Astrocyte (in vitro differentiated cells and primary cell): ENCODE measurements at regions not wholly inside any gene's neighbourhood (a gene's known extent, or its start where the extent isn't known, plus 50 kb on each side); places are given as distances from the start of the nearest gene placed in this dataset.

ENCODE experiments used
- DNase-seq: peaks from one replicate; pipeline ENCODE4 v3.0.0-alpha.2; 2010; ENCODE audit warnings: low read depth
- FAIRE-seq: peaks from 2 replicates; lab custom pipeline; 2011; peaks lifted over from hg19 to GRCh38; lab: Jason Lieb, UNC
- H2AFZ ChIP-seq: 2 replicates; pipeline ENCODE4 v1.6.0; 2012; ENCODE audit warnings: low read depth, low read length, inconsistent platforms
- H3K27ac ChIP-seq: 2 replicates; pipeline ENCODE4 v1.5.1; 2011; ENCODE audit warnings: low read depth, low read length, inconsistent platforms
- H3K27me3 ChIP-seq: 2 replicates; pipeline ENCODE4 v1.6.0; 2011; ENCODE audit warnings: low read length, inconsistent platforms; ENCODE audit not compliant: insufficient read depth
- H3K36me3 ChIP-seq: 2 replicates; pipeline ENCODE4 v1.5.1; 2011; ENCODE audit warnings: low read length, inconsistent platforms; ENCODE audit not compliant: insufficient read depth
- H3K4me1 ChIP-seq: 2 replicates; pipeline ENCODE4 v1.5.1; 2011; ENCODE audit warnings: low read length, inconsistent platforms; ENCODE audit not compliant: insufficient read depth
- H3K4me2 ChIP-seq: 2 replicates; pipeline ENCODE4 v1.6.0; 2012; ENCODE audit warnings: low read length, inconsistent platforms
- H3K4me3 ChIP-seq: 2 replicates; pipeline ENCODE4 v1.5.1; 2011; ENCODE audit warnings: low read depth, mild to moderate bottlenecking, low read length, inconsistent platforms; ENCODE audit not compliant: insufficient read depth
- H3K79me2 ChIP-seq: 2 replicates; pipeline ENCODE4 v1.6.0; 2012; ENCODE audit warnings: mild to moderate bottlenecking, low read length, inconsistent platforms; ENCODE audit not compliant: insufficient read depth
- H3K9ac ChIP-seq: 2 replicates; pipeline ENCODE4 v1.6.0; 2012; ENCODE audit warnings: mild to moderate bottlenecking, low read length, inconsistent platforms
- H3K9me3 ChIP-seq: 2 replicates; pipeline ENCODE4 v1.5.1; 2012; ENCODE audit warnings: low read depth, mild to moderate bottlenecking, low read length, inconsistent platforms; ENCODE audit not compliant: insufficient read depth
- H4K20me1 ChIP-seq: 2 replicates; pipeline ENCODE4 v1.6.0; 2012; ENCODE audit warnings: low read length, inconsistent platforms; ENCODE audit not compliant: insufficient read depth
- H3K27ac Mint-ChIP-seq: one replicate; pipeline ENCODE4 v1.8.0; 2021; ENCODE audit warnings: mild to moderate bottlenecking, mixed read lengths; ENCODE audit not compliant: unreplicated experiment
- H3K27me3 Mint-ChIP-seq: one replicate; pipeline ENCODE4 v1.8.0; 2021; ENCODE audit warnings: low read depth, mixed read lengths; ENCODE audit not compliant: unreplicated experiment
- H3K36me3 Mint-ChIP-seq: one replicate; pipeline ENCODE4 v1.8.0; 2021; ENCODE audit warnings: low read depth, mixed read lengths; ENCODE audit not compliant: unreplicated experiment
- H3K4me1 Mint-ChIP-seq: one replicate; pipeline ENCODE4 v1.8.0; 2021; ENCODE audit warnings: low read depth, mixed read lengths; ENCODE audit not compliant: unreplicated experiment
- H3K4me3 Mint-ChIP-seq: one replicate; pipeline ENCODE4 v1.8.0; 2021; ENCODE audit warnings: mild to moderate bottlenecking, moderate library complexity, mixed read lengths; ENCODE audit not compliant: unreplicated experiment
- H3K9me3 Mint-ChIP-seq: one replicate; pipeline ENCODE4 v1.8.0; 2021; ENCODE audit warnings: mild to moderate bottlenecking, mixed read lengths; ENCODE audit not compliant: unreplicated experiment
- CTCF ChIP-seq: IDR thresholded peaks from 2 replicates; pipeline ENCODE4 v1.5.1; 2011; ENCODE audit warnings: low read depth, mild to moderate bottlenecking, inconsistent platforms, low read length, moderate library complexity; ENCODE audit not compliant: insufficient read depth
- EZH2 ChIP-seq: IDR thresholded peaks from 2 replicates; pipeline ENCODE4 v1.6.1; 2012; ENCODE audit warnings: mild to moderate bottlenecking, low read length, inconsistent platforms; ENCODE audit not compliant: insufficient read depth

DNA sequence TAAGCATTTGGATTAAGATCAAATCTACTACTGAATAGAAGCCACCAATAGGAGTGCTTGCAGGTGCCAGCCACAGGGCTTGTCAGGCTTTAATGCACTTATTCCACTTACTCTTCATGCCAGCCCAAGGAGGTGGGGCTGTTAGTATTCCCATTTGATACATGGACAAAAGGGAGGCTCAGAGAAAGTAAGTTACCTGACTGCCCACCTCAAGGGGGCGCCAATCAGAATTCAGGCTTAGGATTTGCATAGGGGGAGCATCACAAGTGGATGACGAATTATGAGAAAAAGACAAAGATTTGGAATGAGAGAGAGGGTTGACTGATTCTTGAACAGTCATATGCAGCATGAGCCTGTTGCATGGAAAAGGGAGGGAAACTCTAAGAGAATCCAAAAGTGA, 188.4 kb upstream of the TSHZ2 start:
- peaks cover 2% of the 10 kb centered on the region for H3K9me3 ChIP-seq
- TF ChIP-seq CTCF (peak; percentile 7), EZH2 (no peak)
- FAIRE-seq (no peak), DNase-seq (no peak)
- no peak overlapping the region for H3K4me2 ChIP-seq
- no peaks in the 10 kb centered on the region for H3K79me2 ChIP-seq
- Mint-ChIP-seq H3K27ac (no peak overlapping the region), H3K36me3 (no peaks in the 10 kb centered on the region), H3K27me3 (peaks cover 2% of the 10 kb centered on the region), H3K4me1 (no peaks in the 10 kb centered on the region), H3K4me3 (no peak overlapping the region), H3K9me3 (peaks cover 1% of the 10 kb centered on the region)
- no peak overlapping the region for H3K27ac ChIP-seq
- H2AFZ ChIP-seq = no peak overlapping the region
- no peak overlapping the region for H3K9ac ChIP-seq
- no peaks in the 10 kb centered on the region for H3K27me3 ChIP-seq
- H4K20me1 ChIP-seq = no peaks in the 10 kb centered on the region
- no peaks in the 10 kb centered on the region for H3K4me1 ChIP-seq
- H3K36me3 ChIP-seq = no peaks in the 10 kb centered on the region
- no peak overlapping the region for H3K4me3 ChIP-seq

GRCh38 chr20:52780462-52780861, 191.7 kb upstream of the TSHZ2 start:
- DNase-seq (no peak), FAIRE-seq (no peak)
- no peak overlapping the region for H3K4me3 Mint-ChIP-seq
- TF ChIP-seq EZH2 = no peak
- no peaks in the 10 kb centered on the region for H3K36me3 Mint-ChIP-seq
- Histone ChIP-seq H3K36me3 (no peaks in the 10 kb centered on the region), H3K9me3 (no peaks in the 10 kb centered on the region), H3K27ac (no peak overlapping the region), H3K4me3 (no peak overlapping the region), H3K79me2 (no peaks in the 10 kb centered on the region), H4K20me1 (no peaks in the 10 kb centered on the region), H3K4me1 (no peaks in the 10 kb centered on the region), H2AFZ (no peak overlapping the region), H3K9ac (no peak overlapping the region), H3K4me2 (no peak overlapping the region), H3K27me3 (no peaks in the 10 kb centered on the region)
- no peaks in the 10 kb centered on the region for H3K9me3 Mint-ChIP-seq
- H3K27me3 Mint-ChIP-seq = peaks cover 7% of the 10 kb centered on the region
- no peak overlapping the region for H3K27ac Mint-ChIP-seq
- H3K4me1 Mint-ChIP-seq = no peaks in the 10 kb centered on the region

DNA sequence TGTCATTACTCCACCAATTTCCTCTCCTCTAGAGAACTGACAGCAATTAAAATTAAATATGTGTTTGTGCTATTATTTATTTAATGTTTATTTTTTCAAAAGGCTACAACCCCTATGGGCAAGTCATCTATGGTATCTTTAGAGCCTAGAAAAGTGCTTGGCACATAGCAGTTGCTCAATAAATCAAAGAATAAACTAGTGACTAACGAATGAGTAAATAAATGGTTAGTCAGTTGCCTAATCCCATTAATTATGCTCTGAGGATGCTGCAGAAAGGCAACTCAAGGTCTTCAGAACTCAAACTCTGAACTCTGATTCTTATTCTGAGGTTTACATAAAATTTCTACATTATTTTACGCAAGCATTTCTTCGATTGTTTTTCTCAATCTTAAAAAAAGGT, 193.0 kb upstream of the TSHZ2 start:
- H3K36me3 ChIP-seq = no peaks in the 10 kb centered on the region
- no peak for TF ChIP-seq EZH2
- no peak for TF ChIP-seq CTCF
- no peak overlapping the region for H3K4me3 ChIP-seq
- Mint-ChIP-seq H3K4me1 (no peaks in the 10 kb centered on the region), H3K4me3 (no peak overlapping the region), H3K36me3 (no peaks in the 10 kb centered on the region), H3K27me3 (peaks cover 7% of the 10 kb centered on the region), H3K27ac (no peak overlapping the region), H3K9me3 (no peaks in the 10 kb centered on the region)
- H2AFZ ChIP-seq = no peak overlapping the region
- H3K27me3 ChIP-seq = no peaks in the 10 kb centered on the region
- H3K4me1 ChIP-seq = no peaks in the 10 kb centered on the region
- no peak overlapping the region for H3K9ac ChIP-seq
- H4K20me1 ChIP-seq = no peaks in the 10 kb centered on the region
- no peak overlapping the region for H3K4me2 ChIP-seq
- no peak for FAIRE-seq
- no peaks in the 10 kb centered on the region for H3K9me3 ChIP-seq
- no peak for DNase-seq
- H3K79me2 ChIP-seq = no peaks in the 10 kb centered on the region
- H3K27ac ChIP-seq = no peak overlapping the region
